GM23338 (cell line): ENCODE measurements at regions not wholly inside any gene's neighbourhood (a gene's known extent, or its start where the extent isn't known, plus 50 kb on each side); places are given as distances from the start of the nearest gene placed in this dataset.

Experiments used
- ATAC-seq: fragments of 200-7000 bp; cut with Tn5 transposase; 3 replicates; pipeline ENCODE4 v1.9.1; 2020
- DNase-seq: peaks from one replicate; pipeline ENCODE4 v3.0.0-alpha.2; 2015; ENCODE audit warnings: low spot score
- H2AFZ ChIP-seq: fragments of 200-600 bp; sonication (generic); 2 replicates; pipeline ENCODE4 v1.8.0; 2016; ENCODE audit warnings: antibody characterized with exemption, mild to moderate bottlenecking, moderate library complexity
- H3F3A ChIP-seq: fragments of 200-600 bp; sonication (generic); replicated peaks from 2 replicates; pipeline ENCODE4 v1.8.0; 2017; ENCODE audit warnings: antibody characterized with exemption, mixed run types, low read depth
- H3K27ac ChIP-seq: fragments of 200-600 bp; sonication (generic); 2 replicates; pipeline ENCODE4 v1.6.1; 2016; ENCODE audit warnings: low read depth
- H3K27me3 ChIP-seq: fragments of 200-600 bp; sonication (generic); 2 replicates; pipeline ENCODE4 v1.8.0; 2016; ENCODE audit warnings: mild to moderate bottlenecking, mixed run types, moderate library complexity; ENCODE audit not compliant: insufficient read depth
- H3K36me3 ChIP-seq: fragments of 200-600 bp; sonication (generic); 2 replicates; pipeline ENCODE4 v1.8.0; 2016; ENCODE audit warnings: mild to moderate bottlenecking; ENCODE audit not compliant: insufficient read depth
- H3K4me1 ChIP-seq: fragments of 200-600 bp; sonication (generic); 2 replicates; pipeline ENCODE4 v1.8.0; 2016; ENCODE audit warnings: mild to moderate bottlenecking, moderate library complexity; ENCODE audit not compliant: insufficient read depth
- H3K4me2 ChIP-seq: fragments of 200-600 bp; sonication (generic); 2 replicates; pipeline ENCODE4 v1.7.1; 2017; ENCODE audit warnings: mixed run types
- H3K4me3 ChIP-seq: fragments of 200-600 bp; sonication (generic); 2 replicates; pipeline ENCODE4 v1.6.1; 2016; ENCODE audit warnings: mixed run types
- H3K79me2 ChIP-seq: fragments of 200-600 bp; sonication (generic); replicated peaks from 2 replicates; pipeline ENCODE4 v1.8.0; 2017; ENCODE audit warnings: mild to moderate bottlenecking; ENCODE audit not compliant: insufficient read depth
- H3K9me2 ChIP-seq: fragments of 200-600 bp; sonication (generic); 2 replicates; pipeline ENCODE4 v1.8.0; 2017; ENCODE audit not compliant: insufficient read depth
- H4K20me1 ChIP-seq: fragments of 200-600 bp; sonication (generic); replicated peaks from 2 replicates; pipeline ENCODE4 v1.8.0; 2017; ENCODE audit warnings: mild to moderate bottlenecking; ENCODE audit not compliant: insufficient read depth
- H3K27ac Mint-ChIP-seq: 2 replicates; pipeline ENCODE4 v1.8.0; 2020; ENCODE audit warnings: inconsistent platforms, mild to moderate bottlenecking, moderate library complexity, mixed read lengths
- H3K27me3 Mint-ChIP-seq: 3 replicates; pipeline ENCODE4 v1.8.0; 2022; ENCODE audit warnings: low read depth, mild to moderate bottlenecking, moderate library complexity, mixed read lengths, inconsistent platforms; ENCODE audit not compliant: insufficient read depth, poor library complexity
- H3K36me3 Mint-ChIP-seq: 3 replicates; pipeline ENCODE4 v1.8.0; 2021; ENCODE audit warnings: low read depth, mild to moderate bottlenecking, inconsistent platforms, moderate library complexity, mixed read lengths
- H3K4me1 Mint-ChIP-seq: 3 replicates; pipeline ENCODE4 v1.8.0; 2020; ENCODE audit warnings: mild to moderate bottlenecking, inconsistent platforms, mixed read lengths
- H3K4me3 Mint-ChIP-seq: 3 replicates; pipeline ENCODE4 v1.8.0; 2021; ENCODE audit warnings: moderate library complexity, mild to moderate bottlenecking, inconsistent platforms, mixed read lengths
- H3K9me3 Mint-ChIP-seq: 3 replicates; pipeline ENCODE4 v1.8.0; 2020; ENCODE audit warnings: moderate library complexity, mild to moderate bottlenecking, inconsistent platforms, mixed read lengths
- EZH2 ChIP-seq: fragments of 200-600 bp; sonication (generic); IDR thresholded peaks from one replicate; pipeline ENCODE4 v1.8.0; 2017; ENCODE audit warnings: antibody characterized with exemption, mild to moderate bottlenecking, low read depth; ENCODE audit not compliant: unreplicated experiment
- JUNB ChIP-seq: IDR thresholded peaks from one replicate; pipeline ENCODE4 v1.6.1; 2016; ENCODE audit warnings: antibody characterized with exemption; ENCODE audit not compliant: unreplicated experiment
- POLR2AphosphoS5 ChIP-seq: IDR thresholded peaks from 2 replicates; pipeline ENCODE4 v1.6.1; 2016; ENCODE audit warnings: antibody characterized with exemption, low read depth
- ZNF331 ChIP-seq: fragments of 250-450 bp; sonication (Bioruptor Pico); IDR thresholded peaks from 2 replicates; pipeline ENCODE4 v1.5.0; 2020; ENCODE audit warnings: low read depth, mild to moderate bottlenecking, moderate library complexity
- ZNF462 ChIP-seq: fragments of 250-450 bp; sonication (Bioruptor Pico); IDR thresholded peaks from 2 replicates; pipeline ENCODE4 v1.5.0; 2020; ENCODE audit warnings: mild to moderate bottlenecking, moderate library complexity
- TF ChIP-seq, protein P1 (sequence below): IDR thresholded peaks from 2 replicates; pipeline ENCODE4 v1.6.1; 2016; ENCODE audit warnings: antibody characterized with exemption

DNA sequence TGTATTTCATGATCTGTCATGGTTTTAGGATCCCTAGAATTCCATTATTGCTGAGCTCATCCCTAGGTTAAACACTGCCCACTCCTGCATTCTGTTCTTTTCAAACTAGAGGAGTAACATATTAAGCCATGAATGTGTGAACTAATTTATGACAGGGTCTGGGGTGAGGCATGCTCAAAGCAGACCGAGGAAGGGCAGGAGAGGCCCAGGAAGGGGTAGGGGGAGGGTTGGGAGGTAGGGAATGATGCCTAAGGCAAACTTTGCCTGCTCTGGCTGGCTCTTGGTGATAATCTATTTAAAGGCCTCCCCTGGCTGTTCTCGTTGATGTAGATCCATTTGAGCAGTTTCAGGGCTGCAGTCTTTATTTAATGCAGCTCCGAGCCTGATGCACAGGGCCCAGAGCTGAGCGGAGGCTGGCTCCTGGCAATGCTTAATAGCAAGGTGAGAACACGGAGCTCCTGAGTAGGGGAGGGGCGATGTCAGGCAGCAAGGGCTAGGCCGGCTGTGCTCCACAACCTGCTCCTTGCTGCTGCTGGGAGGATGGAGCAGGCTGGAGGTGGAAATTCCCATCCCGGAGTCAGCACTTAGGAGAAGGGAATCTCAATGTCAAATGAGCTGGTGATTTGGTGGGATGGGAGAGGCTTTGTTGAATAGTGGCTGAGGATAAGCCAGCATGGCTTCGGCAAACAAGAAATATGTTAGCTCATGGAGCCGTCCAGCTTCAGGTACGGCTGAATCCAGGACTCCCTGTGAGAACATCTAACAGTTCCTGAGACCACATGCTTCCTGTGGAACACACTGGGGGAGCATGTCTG lies 73.2 kb upstream of the UNC5A start:
- H3K9me2 ChIP-seq, result no peaks in the 10 kb centered on the region
- no peaks in the 10 kb centered on the region; the same call in 1 of the 2 replicates for H3K36me3 ChIP-seq
- H3K4me3 ChIP-seq, result no peak overlapping the region
- Mint-ChIP-seq H3K27ac (no peak overlapping the region), H3K36me3 (no peaks in the 10 kb centered on the region), H3K9me3 (no peaks in the 10 kb centered on the region; the same call in 2 of the 3 replicates), H3K4me1 (peaks cover 50% of the 10 kb centered on the region), H3K27me3 (peaks cover 39% of the 10 kb centered on the region), H3K4me3 (no peak overlapping the region)
- H3K27ac ChIP-seq, result no peak overlapping the region
- H4K20me1 ChIP-seq, result no peaks in the 10 kb centered on the region
- no peaks in the 10 kb centered on the region for H3K79me2 ChIP-seq
- no peak overlapping the region for H3K4me2 ChIP-seq
- peaks cover 16% of the 10 kb centered on the region for H3K27me3 ChIP-seq
- ATAC-seq, result no peak
- DNase-seq, result no peak
- no peak overlapping the region for H2AFZ ChIP-seq
- no peak for TF ChIP-seq ZNF331 (CRISPR knock-in tag)
- no peak for TF ChIP-seq JUNB
- TF ChIP-seq POLR2AphosphoS5, result no peak
- TF ChIP-seq EZH2, result no peak
- TF ChIP-seq ZNF462 (CRISPR knock-in tag), result no peak
- TF ChIP-seq, protein P1, sequence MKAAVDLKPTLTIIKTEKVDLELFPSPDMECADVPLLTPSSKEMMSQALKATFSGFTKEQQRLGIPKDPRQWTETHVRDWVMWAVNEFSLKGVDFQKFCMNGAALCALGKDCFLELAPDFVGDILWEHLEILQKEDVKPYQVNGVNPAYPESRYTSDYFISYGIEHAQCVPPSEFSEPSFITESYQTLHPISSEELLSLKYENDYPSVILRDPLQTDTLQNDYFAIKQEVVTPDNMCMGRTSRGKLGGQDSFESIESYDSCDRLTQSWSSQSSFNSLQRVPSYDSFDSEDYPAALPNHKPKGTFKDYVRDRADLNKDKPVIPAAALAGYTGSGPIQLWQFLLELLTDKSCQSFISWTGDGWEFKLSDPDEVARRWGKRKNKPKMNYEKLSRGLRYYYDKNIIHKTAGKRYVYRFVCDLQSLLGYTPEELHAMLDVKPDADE, result no peak
- H3F3A ChIP-seq, result peaks cover 2% of the 10 kb centered on the region; the same call in 1 of the 2 replicates
- peaks cover 26% of the 10 kb centered on the region for H3K4me1 ChIP-seq
